Loucy (cell line): ENCODE measurements at regions not wholly inside any gene's neighbourhood (a gene's known extent, or its start where the extent isn't known, plus 50 kb on each side); places are given as distances from the start of the nearest gene placed in this dataset.

Source experiments
- H2AFZ ChIP-seq: fragments of 200-600 bp; sonication (generic); 2 replicates; pipeline ENCODE4 v1.6.0; 2016; ENCODE audit warnings: antibody characterized with exemption, mild to moderate bottlenecking, low read length, moderate library complexity
- H3F3A ChIP-seq: fragments of 200-600 bp; 2 replicates; pipeline ENCODE4 v1.6.0; 2016; ENCODE audit warnings: antibody characterized with exemption, low read depth, mild to moderate bottlenecking
- H3K27me3 ChIP-seq: fragments of 200-600 bp; sonication (generic); 2 replicates; pipeline ENCODE4 v1.6.1; 2014; ENCODE audit warnings: low read length, mild to moderate bottlenecking; ENCODE audit not compliant: insufficient read depth, poor library complexity, severe bottlenecking
- H3K36me3 ChIP-seq: fragments of 200-600 bp; sonication (generic); 2 replicates; pipeline ENCODE4 v1.6.1; 2016; ENCODE audit warnings: low read length; ENCODE audit not compliant: insufficient read depth
- H3K4me1 ChIP-seq: fragments of 200-600 bp; sonication (generic); 2 replicates; pipeline ENCODE4 v1.5.1; 2014; ENCODE audit warnings: low read length, mild to moderate bottlenecking; ENCODE audit not compliant: insufficient read depth, poor library complexity, severe bottlenecking
- H3K4me2 ChIP-seq: fragments of 200-600 bp; sonication (generic); 2 replicates; pipeline ENCODE4 v1.6.0; 2014; ENCODE audit warnings: antibody characterized with exemption, low read length, low read depth, mild to moderate bottlenecking; ENCODE audit not compliant: poor library complexity, severe bottlenecking
- H3K4me3 ChIP-seq: fragments of 200-600 bp; sonication (generic); 2 replicates; pipeline ENCODE4 v1.5.1; 2014; ENCODE audit warnings: low read length, mild to moderate bottlenecking, mixed read lengths; ENCODE audit not compliant: poor library complexity, severe bottlenecking
- H3K79me2 ChIP-seq: fragments of 200-600 bp; sonication (generic); 2 replicates; pipeline ENCODE4 v1.6.1; 2014; ENCODE audit warnings: low read length; ENCODE audit not compliant: insufficient read depth
- H3K9ac ChIP-seq: fragments of 200-600 bp; sonication (generic); 2 replicates; pipeline ENCODE4 v1.6.0; 2014; ENCODE audit warnings: mild to moderate bottlenecking, low read depth, low read length, moderate library complexity; ENCODE audit not compliant: poor library complexity, severe bottlenecking
- H3K9me2 ChIP-seq: fragments of 200-600 bp; sonication (generic); replicated peaks from 2 replicates; pipeline ENCODE4 v1.6.1; 2016; ENCODE audit warnings: low read depth, low read length, mixed read lengths
- H3K9me3 ChIP-seq: fragments of 200-600 bp; sonication (generic); 2 replicates; pipeline ENCODE4 v1.6.1; 2014; ENCODE audit warnings: mild to moderate bottlenecking, antibody characterized with exemption, low read length, low read depth; ENCODE audit not compliant: insufficient read depth
- H4K20me1 ChIP-seq: fragments of 200-600 bp; sonication (generic); 2 replicates; pipeline ENCODE4 v1.6.0; 2014; ENCODE audit warnings: antibody characterized with exemption, low read length, mild to moderate bottlenecking; ENCODE audit not compliant: insufficient read depth, poor library complexity, severe bottlenecking
- EZH2phosphoT487 ChIP-seq: fragments of 200-600 bp; IDR thresholded peaks from 2 replicates; pipeline ENCODE4 v1.6.1; 2018; ENCODE audit warnings: antibody characterized with exemption, mild to moderate bottlenecking, moderate library complexity, borderline replicate concordance
- TF ChIP-seq, protein P1 (sequence below): fragments of 200-600 bp; sonication (generic); conservative IDR thresholded peaks from 2 replicates; pipeline ENCODE4 v1.5.1; 2014; ENCODE audit warnings: mild to moderate bottlenecking, antibody characterized with exemption, low read length

DNA sequence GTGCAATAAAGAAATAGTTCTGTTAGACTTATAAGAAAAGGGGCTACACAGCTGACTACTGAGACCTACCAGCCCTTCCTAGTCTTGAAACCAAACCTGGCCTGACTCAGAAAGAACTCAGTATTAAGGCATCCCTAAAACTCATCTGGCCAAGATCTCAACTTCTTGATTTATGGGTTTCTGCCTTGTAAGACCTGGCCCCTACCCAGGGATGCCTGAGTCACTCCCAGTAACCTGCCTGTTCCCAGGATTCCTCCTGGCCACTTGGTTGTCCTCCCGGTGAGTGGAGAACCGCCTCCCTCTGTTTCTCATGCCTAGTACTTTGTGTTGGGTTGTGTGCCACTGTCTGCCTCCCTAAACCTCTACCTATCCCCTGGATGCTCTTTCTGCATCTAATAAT is 189.4 kb upstream of the PREP start:
- Histone ChIP-seq H3K79me2 (no peaks in the 10 kb centered on the region), H3K9me2 (no peaks in the 10 kb centered on the region), H3K4me2 (no peak overlapping the region), H3K9ac (no peak overlapping the region), H2AFZ (no peak overlapping the region), H3K27me3 (no peaks in the 10 kb centered on the region), H3K4me1 (peaks cover 22% of the 10 kb centered on the region), H3K4me3 (no peak overlapping the region), H3F3A (no peaks in the 10 kb centered on the region), H3K9me3 (no peaks in the 10 kb centered on the region), H3K36me3 (no peaks in the 10 kb centered on the region), H4K20me1 (no peaks in the 10 kb centered on the region)
- TF ChIP-seq, protein P1, sequence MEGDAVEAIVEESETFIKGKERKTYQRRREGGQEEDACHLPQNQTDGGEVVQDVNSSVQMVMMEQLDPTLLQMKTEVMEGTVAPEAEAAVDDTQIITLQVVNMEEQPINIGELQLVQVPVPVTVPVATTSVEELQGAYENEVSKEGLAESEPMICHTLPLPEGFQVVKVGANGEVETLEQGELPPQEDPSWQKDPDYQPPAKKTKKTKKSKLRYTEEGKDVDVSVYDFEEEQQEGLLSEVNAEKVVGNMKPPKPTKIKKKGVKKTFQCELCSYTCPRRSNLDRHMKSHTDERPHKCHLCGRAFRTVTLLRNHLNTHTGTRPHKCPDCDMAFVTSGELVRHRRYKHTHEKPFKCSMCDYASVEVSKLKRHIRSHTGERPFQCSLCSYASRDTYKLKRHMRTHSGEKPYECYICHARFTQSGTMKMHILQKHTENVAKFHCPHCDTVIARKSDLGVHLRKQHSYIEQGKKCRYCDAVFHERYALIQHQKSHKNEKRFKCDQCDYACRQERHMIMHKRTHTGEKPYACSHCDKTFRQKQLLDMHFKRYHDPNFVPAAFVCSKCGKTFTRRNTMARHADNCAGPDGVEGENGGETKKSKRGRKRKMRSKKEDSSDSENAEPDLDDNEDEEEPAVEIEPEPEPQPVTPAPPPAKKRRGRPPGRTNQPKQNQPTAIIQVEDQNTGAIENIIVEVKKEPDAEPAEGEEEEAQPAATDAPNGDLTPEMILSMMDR = no peak
- no peak for TF ChIP-seq EZH2phosphoT487

DNA sequence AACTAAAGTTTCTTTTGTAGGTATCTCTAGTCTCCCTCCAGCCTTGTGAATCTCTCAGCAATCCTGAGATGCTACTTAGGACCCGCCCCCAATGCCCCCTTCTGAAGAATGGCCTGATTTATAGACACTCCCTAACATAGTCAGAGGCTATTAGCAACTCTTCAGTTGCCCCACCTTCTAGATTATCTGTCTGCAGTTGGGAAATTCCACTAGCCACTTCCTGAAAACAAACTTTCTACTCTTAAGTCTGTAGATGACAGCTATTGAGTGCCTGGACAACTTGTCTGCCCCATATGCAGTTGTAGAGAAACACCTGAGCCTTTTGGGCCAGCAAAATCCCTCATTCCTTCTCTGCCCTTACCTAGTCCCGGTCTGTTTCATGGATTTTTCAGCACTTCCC is 188.2 kb upstream of the PREP start:
- Histone ChIP-seq H3K36me3 (no peaks in the 10 kb centered on the region), H3K4me2 (peak overlapping the region; percentile 27), H3K9me3 (no peaks in the 10 kb centered on the region), H3K4me1 (peaks cover 22% of the 10 kb centered on the region), H3K9ac (no peak overlapping the region), H2AFZ (no peak overlapping the region; the same call in 1 of the 2 replicates), H4K20me1 (no peaks in the 10 kb centered on the region), H3K9me2 (no peaks in the 10 kb centered on the region), H3F3A (no peaks in the 10 kb centered on the region), H3K27me3 (no peaks in the 10 kb centered on the region), H3K4me3 (no peak overlapping the region), H3K79me2 (no peaks in the 10 kb centered on the region)
- TF ChIP-seq EZH2phosphoT487 = no peak
- TF ChIP-seq, protein P1 = no peak

DNA sequence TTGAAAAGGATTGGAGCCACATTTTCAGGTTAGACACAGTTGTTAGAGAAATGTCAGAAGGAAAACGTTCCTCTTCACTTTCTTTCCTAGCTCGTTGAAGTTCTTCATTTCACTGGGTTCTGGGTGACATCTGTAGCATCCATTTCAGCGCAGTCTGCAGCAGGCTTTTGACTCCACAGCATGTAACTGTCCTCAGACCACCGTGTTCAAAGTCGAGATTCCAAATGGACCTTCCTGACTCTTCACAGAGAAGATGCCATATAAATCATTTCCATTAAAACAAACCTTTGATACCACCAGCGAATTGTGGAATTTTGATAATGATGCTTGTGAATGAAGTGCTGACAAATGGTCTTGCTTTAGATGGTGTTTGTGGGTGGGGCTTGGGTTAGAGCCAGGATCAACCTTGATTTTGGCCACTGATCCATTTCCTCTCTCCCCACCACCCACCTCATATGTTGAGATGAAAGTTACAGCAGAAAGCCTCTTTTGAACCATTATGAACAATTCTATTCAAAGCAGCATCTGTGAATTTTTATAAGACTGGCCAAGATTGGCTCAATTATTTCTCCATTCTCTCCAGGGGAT is 185.3 kb upstream of the PREP start:
- Histone ChIP-seq H3K79me2 (no peaks in the 10 kb centered on the region), H3K4me2 (peak overlapping the region; percentile 6), H4K20me1 (no peaks in the 10 kb centered on the region), H3K4me1 (peaks cover 22% of the 10 kb centered on the region), H3K27me3 (no peaks in the 10 kb centered on the region), H3K9ac (no peak overlapping the region), H3K4me3 (no peak overlapping the region), H3K36me3 (no peaks in the 10 kb centered on the region), H3K9me2 (no peaks in the 10 kb centered on the region), H2AFZ (peak overlapping the region; percentile 16), H3K9me3 (no peaks in the 10 kb centered on the region), H3F3A (no peaks in the 10 kb centered on the region)
- no peak for TF ChIP-seq EZH2phosphoT487
- TF ChIP-seq, protein P1 = no peak
